ENCODE measurements at regions not wholly inside any gene's neighbourhood (a gene's known extent, or its start where the extent isn't known, plus 50 kb on each side); places are given as distances from the start of the nearest gene placed in this dataset.
"Not testable (repeated sequence)": the region's sequence is repeated elsewhere in the genome, so short reads cannot be mapped to it uniquely, and the experiment has no call there.

- TF ChIP-seq, protein P1, sequence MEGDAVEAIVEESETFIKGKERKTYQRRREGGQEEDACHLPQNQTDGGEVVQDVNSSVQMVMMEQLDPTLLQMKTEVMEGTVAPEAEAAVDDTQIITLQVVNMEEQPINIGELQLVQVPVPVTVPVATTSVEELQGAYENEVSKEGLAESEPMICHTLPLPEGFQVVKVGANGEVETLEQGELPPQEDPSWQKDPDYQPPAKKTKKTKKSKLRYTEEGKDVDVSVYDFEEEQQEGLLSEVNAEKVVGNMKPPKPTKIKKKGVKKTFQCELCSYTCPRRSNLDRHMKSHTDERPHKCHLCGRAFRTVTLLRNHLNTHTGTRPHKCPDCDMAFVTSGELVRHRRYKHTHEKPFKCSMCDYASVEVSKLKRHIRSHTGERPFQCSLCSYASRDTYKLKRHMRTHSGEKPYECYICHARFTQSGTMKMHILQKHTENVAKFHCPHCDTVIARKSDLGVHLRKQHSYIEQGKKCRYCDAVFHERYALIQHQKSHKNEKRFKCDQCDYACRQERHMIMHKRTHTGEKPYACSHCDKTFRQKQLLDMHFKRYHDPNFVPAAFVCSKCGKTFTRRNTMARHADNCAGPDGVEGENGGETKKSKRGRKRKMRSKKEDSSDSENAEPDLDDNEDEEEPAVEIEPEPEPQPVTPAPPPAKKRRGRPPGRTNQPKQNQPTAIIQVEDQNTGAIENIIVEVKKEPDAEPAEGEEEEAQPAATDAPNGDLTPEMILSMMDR (conservative IDR thresholded peaks at IDR 0.05): no peak
- no peak overlapping the region for H3K4me3 Mint-ChIP-seq
- no peak overlapping the region for H3K27ac Mint-ChIP-seq (ENCODE audit: unreplicated experiment)
These were observed 371.3 kb upstream of the INTU start for GRCh38 chr4:127261476-127261875.

DNA sequence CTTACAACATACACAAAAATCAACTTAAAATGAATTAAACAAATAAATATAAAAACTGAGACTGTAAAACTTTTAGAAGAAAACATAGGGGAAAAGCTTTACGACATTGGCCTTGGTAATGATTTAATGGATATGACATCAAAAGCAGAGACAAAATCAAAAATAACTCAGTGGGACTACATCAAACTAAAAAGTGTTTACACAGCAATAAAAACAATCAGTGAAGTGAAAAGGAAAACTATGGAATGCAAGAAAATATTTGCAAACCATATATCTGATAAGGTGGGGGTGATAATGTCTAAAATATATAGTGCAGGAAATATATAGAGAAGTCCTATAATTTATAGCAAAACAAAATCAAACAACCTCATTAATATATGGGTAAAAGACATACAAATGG is 364.4 kb upstream of the INTU start:
- peaks cover 5% of the 10 kb centered on the region for H3K9me3 Mint-ChIP-seq
- no peak overlapping the region for H3K27ac Mint-ChIP-seq (ENCODE audit: unreplicated experiment)
- H3K36me3 Mint-ChIP-seq (ENCODE audit: low read depth): no peaks in the 10 kb centered on the region
- no peaks in the 10 kb centered on the region for H3K4me1 Mint-ChIP-seq
- no peak overlapping the region for H3K4me3 Mint-ChIP-seq
- H3K27me3 Mint-ChIP-seq (ENCODE audit: low read depth): no peaks in the 10 kb centered on the region
- no peak for DNase-seq (ENCODE audit: low read depth, low spot score)
- TF ChIP-seq, protein P1 (conservative IDR thresholded peaks at IDR 0.05): no peak

More at GRCh38 chr4:127261476-127261875, 371.3 kb upstream of the INTU start:
- Mint-ChIP-seq H3K36me3 (ENCODE audit: low read depth) (no peaks in the 10 kb centered on the region), H3K27me3 (ENCODE audit: low read depth) (no peaks in the 10 kb centered on the region), H3K4me1 (no peaks in the 10 kb centered on the region), H3K9me3 (peaks cover 3% of the 10 kb centered on the region)
- no peak for DNase-seq (ENCODE audit: low read depth, low spot score)

- not testable (repeated sequence) for H3K4me3 Mint-ChIP-seq; H3K4me1 Mint-ChIP-seq; H3K36me3 Mint-ChIP-seq (ENCODE audit: low read depth); DNase-seq (ENCODE audit: low read depth, low spot score); H3K27ac Mint-ChIP-seq (ENCODE audit: unreplicated experiment); H3K27me3 Mint-ChIP-seq (ENCODE audit: low read depth)
- H3K9me3 Mint-ChIP-seq: peaks cover 16% of the 10 kb centered on the region
These were observed 355.7 kb upstream of the INTU start for GRCh38 chr4:127277023-127277422.

DNA sequence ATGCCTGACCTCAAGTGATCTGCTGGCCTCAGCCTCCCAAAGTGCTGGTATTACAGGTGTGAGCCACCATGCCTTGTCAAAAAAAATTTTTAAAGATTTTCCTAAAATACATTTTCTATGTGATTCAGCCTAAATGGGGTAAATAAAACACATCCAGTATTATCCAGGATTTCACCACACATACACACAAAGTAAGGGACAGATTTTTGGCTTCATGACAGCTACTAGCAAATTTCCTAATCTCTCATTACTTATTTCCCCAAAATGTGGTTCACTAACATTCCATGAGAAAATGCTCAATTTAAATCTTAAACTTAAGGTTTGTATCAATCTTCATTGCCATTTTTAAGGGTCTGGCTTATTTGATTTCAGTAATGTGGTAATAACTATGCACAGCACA is 348.5 kb upstream of the INTU start:
- Mint-ChIP-seq H3K9me3 (peaks cover 2% of the 10 kb centered on the region), H3K27me3 (ENCODE audit: low read depth) (no peaks in the 10 kb centered on the region), H3K4me3 (no peak overlapping the region), H3K4me1 (no peaks in the 10 kb centered on the region), H3K27ac (ENCODE audit: unreplicated experiment) (no peak overlapping the region), H3K36me3 (ENCODE audit: low read depth) (no peaks in the 10 kb centered on the region)
- TF ChIP-seq, protein P1 (conservative IDR thresholded peaks at IDR 0.05): no peak
- DNase-seq (ENCODE audit: low read depth, low spot score): no peak

- no peak overlapping the region for H3K27ac Mint-ChIP-seq (ENCODE audit: unreplicated experiment)
- peaks cover 15% of the 10 kb centered on the region for H3K36me3 Mint-ChIP-seq (ENCODE audit: low read depth)
- no peak for DNase-seq (ENCODE audit: low read depth, low spot score)
- H3K27me3 Mint-ChIP-seq (ENCODE audit: low read depth): no peaks in the 10 kb centered on the region
- TF ChIP-seq, protein P1 (conservative IDR thresholded peaks at IDR 0.05): no peak
- no peaks in the 10 kb centered on the region for H3K4me1 Mint-ChIP-seq
- peaks cover 7% of the 10 kb centered on the region for H3K9me3 Mint-ChIP-seq
- no peak overlapping the region for H3K4me3 Mint-ChIP-seq
These were observed 341.4 kb upstream of the INTU start for GRCh38 chr4:127291316-127291715.

DNA sequence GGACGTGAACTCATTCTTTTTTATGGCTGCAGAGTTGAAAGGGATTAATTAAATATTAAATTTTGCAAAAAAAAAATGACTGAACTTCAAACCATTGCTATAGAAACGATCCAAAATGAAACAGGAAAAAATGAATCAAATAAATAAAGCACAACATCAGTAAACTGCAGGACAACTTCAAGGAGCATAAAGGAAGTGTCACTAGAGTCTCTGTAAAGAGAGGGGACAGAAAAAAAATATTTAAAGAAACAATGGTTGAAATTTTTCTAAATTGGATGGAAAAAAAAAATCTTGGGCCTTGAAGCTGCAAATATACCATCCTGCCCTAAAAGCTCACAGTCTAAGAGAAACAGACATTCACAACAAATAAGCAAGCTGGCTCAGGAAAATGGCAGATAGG is 339.3 kb upstream of the INTU start:
- Mint-ChIP-seq H3K27ac (ENCODE audit: unreplicated experiment) (no peak overlapping the region), H3K36me3 (ENCODE audit: low read depth) (peaks cover 21% of the 10 kb centered on the region), H3K9me3 (peaks cover 15% of the 10 kb centered on the region), H3K27me3 (ENCODE audit: low read depth) (no peaks in the 10 kb centered on the region), H3K4me1 (no peaks in the 10 kb centered on the region), H3K4me3 (no peak overlapping the region)
- no peak for DNase-seq (ENCODE audit: low read depth, low spot score)
- TF ChIP-seq, protein P1 (conservative IDR thresholded peaks at IDR 0.05): no peak

Measured in neural crest cell (in vitro differentiated cells).